ENCODE measurements at regions not wholly inside any gene's neighbourhood (a gene's known extent, or its start where the extent isn't known, plus 50 kb on each side); places are given as distances from the start of the nearest gene placed in this dataset.
"Not testable (repeated sequence)": the region's sequence is repeated elsewhere in the genome, so short reads cannot be mapped to it uniquely, and the experiment has no call there.

GRCh38 chr17:54559883-54560282 is 340.8 kb upstream of the TOM1L1 start:
- in situ Hi-C loops (cut with MboI; ENCODE audit: low pct_unique_long_range_greater_than_20kb, low sequenced_read_pairs), result no loop called here
- no peak for DNase-seq

GRCh38 chr17:54608634-54609155 is 292.0 kb upstream of the TOM1L1 start:
- in situ Hi-C loops (cut with MboI; ENCODE audit: low pct_unique_long_range_greater_than_20kb, low sequenced_read_pairs), result no loop called here
- DNase-seq, result no peak

GRCh38 chr17:54620399-54620978 is 280.2 kb upstream of the TOM1L1 start:
- no peak for DNase-seq
- in situ Hi-C loops (cut with MboI; ENCODE audit: low pct_unique_long_range_greater_than_20kb, low sequenced_read_pairs), result no loop called here

GRCh38 chr17:54623746-54624145 is 276.9 kb upstream of the TOM1L1 start:
- DNase-seq, result no peak
- in situ Hi-C loops (cut with MboI; ENCODE audit: low pct_unique_long_range_greater_than_20kb, low sequenced_read_pairs), result no loop called here

GRCh38 chr17:54626146-54626703 is 274.4 kb upstream of the TOM1L1 start:
- DNase-seq, result no peak
- in situ Hi-C loops (cut with MboI; ENCODE audit: low pct_unique_long_range_greater_than_20kb, low sequenced_read_pairs), result no loop called here

DNA sequence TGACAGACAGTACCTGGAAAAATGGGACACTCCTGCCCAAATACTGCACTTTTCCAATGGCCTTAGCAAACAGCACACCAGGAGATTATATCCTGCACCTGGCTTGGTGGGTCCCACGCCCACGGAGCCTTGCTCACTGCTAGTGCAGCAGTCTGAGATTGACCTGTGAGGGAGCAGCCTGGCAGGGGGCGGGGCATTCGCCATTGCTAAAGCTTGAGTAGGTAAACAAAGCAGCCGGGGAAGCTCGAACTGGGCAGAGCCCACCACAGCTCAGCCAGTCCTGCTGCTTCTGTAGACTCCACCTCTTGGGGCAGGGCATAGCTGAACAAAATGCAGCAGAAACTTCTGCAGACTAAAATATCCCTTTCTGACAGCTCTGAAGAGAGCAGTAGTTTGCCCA is 261.2 kb upstream of the TOM1L1 start:
- in situ Hi-C loops (cut with MboI; ENCODE audit: low pct_unique_long_range_greater_than_20kb, low sequenced_read_pairs); DNase-seq: not testable (repeated sequence)

DNA sequence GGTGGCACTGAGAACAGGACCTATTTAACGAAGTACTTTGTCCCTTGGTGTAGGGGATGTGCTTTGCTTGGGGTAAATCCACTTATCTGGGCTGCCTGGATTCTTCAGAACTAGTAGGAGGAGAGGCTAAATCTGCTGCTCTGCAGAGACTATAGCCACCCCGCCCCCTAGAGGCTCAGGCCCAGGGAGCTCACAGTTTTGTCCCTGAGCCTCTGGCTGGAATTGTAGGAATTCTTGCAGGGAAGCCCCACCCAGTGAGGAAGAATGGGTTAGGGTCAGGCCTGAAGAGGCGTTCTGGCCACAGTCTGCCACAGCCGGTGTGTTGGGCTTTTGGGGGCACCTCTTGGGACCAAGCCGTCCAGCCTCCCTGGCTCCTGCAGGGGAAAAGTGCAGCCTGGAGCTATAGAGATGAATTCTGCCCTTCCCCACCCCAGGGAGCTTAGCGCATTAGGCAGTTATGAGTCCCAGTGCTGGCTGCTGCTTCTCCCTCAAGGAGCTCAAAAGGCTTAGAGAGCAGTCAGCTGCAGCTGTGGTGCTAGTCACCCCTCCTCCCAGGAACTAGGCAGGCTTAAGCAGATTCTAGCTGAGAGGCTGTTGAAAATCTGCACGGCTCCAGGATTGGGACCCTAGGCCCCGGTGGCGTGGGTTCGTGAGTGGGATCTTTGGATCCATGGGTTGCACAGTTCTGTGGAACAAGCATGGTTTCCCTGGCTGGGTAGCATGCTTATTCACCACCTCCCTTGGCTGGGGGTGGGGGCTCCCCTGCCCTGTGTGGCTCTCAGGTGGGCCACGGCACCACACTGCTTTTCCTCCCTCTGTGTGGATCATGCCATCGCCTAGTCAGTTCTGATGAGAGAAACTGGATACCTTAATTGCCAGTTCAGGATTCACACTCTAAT is 237.4 kb upstream of the TOM1L1 start:
- in situ Hi-C loops (cut with MboI; ENCODE audit: low pct_unique_long_range_greater_than_20kb, low sequenced_read_pairs), result no loop called here
- DNase-seq, result no peak

DNA sequence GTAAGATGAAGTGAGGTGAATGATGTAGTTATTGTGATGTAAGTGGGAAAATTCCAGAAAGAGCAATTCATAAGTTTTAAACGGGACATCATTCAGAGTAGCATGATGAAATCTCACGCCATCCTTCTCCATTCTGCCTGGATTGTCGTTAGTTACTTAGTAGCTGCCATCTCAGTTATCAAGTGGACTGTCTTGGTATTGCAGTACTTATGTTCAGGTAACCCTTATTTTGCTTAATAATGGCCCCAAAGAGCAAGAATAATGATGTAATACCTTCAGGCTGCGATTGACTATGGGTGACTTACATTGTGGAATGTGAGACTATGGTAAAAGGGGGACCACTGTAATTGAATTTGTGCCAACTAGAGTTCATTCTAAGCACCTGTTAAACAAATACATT is 234.1 kb upstream of the TOM1L1 start:
- no peak for DNase-seq
- in situ Hi-C loops (cut with MboI; ENCODE audit: low pct_unique_long_range_greater_than_20kb, low sequenced_read_pairs), result no loop called here

GRCh38 chr17:54678158-54678557 is 222.5 kb upstream of the TOM1L1 start:
- DNase-seq, result no peak

DNA sequence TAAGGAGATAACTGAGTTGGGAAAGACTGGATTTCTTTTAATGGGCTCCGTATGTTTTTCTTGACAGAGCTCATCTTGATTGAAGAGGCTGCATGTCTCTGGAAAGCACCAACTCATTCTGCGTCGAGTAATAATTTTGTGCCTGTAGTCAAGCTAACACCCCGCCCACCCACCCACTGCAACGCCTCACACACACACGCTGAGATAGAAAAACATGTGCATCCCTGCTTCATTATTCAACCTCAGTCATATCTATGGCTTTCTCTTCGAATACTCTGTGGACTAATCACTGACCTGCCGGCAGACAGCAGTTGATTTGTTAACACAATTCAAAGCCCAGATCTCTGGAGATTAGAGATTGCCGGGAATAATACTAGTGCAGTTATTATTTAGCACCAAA is 220.2 kb upstream of the TOM1L1 start:
- no peak for DNase-seq

More at GRCh38 chr17:54678158-54678557, 222.5 kb upstream of the TOM1L1 start:
- in situ Hi-C loops (cut with MboI; ENCODE audit: low pct_unique_long_range_greater_than_20kb, low sequenced_read_pairs), result no loop called here

DNA sequence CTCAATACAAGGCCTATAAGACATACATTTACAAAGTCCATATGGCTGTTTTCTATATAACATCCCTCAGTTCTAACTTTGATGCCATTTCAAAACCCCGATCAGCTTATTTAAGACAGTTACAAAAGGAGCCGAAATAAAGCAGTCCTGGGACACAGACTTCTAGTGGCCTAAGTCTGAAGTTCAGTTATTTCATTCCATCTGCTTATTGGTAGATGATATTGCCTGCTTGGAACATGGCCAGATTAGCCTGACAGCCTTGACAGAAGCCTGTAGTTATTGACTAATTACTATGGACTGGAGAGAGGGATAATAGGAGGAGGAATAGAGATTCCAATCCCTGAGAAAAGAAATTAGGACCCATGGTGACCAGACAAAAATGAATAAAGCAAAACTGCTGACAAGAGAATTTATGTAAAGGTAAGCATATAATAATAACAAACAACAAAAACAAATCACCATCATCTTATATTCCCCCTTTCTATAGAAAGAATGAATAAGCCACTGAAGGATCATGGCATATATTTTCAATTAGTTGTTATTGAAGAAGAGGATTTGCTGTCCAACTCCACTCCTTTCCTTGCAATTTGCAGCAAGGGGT is 206.3 kb upstream of the TOM1L1 start:
- in situ Hi-C loops (cut with MboI; ENCODE audit: low pct_unique_long_range_greater_than_20kb, low sequenced_read_pairs), result no loop called here
- no peak for DNase-seq

More for the DNA sequence above, 220.2 kb upstream of the TOM1L1 start:
- in situ Hi-C loops (cut with MboI; ENCODE audit: low pct_unique_long_range_greater_than_20kb, low sequenced_read_pairs), result no loop called here

GRCh38 chr17:54712798-54713197 is 187.9 kb upstream of the TOM1L1 start:
- in situ Hi-C loops (cut with MboI; ENCODE audit: low pct_unique_long_range_greater_than_20kb, low sequenced_read_pairs), result not testable (repeated sequence)

GRCh38 chr17:54718286-54718685 is 182.4 kb upstream of the TOM1L1 start:
- in situ Hi-C loops (cut with MboI; ENCODE audit: low pct_unique_long_range_greater_than_20kb, low sequenced_read_pairs), result no loop called here

More at GRCh38 chr17:54712798-54713197, 187.9 kb upstream of the TOM1L1 start:
- not testable (repeated sequence) for DNase-seq

GRCh38 chr17:54727624-54728023 is 173.0 kb upstream of the TOM1L1 start:
- in situ Hi-C loops (cut with MboI; ENCODE audit: low pct_unique_long_range_greater_than_20kb, low sequenced_read_pairs), result no loop called here

More at GRCh38 chr17:54718286-54718685, 182.4 kb upstream of the TOM1L1 start:
- DNase-seq, result no peak

DNA sequence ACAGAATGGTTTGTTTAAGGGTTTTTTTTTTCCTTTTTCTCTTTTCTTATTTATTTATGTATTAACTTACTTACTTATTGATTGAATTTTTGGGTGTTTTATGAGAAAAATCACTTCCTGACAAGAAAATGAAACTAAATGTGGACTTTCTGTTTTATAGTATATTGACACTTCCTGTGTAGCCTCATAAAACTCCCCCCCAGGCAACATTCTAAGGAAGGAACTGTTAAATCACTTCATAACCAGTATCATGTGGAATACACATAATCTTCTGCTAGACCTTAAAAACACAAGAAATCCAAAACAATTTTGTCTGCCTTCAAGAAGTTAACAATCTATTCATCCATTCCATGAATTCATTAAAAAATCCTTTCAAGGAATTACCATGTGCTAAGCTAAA is 164.1 kb upstream of the TOM1L1 start:
- in situ Hi-C loops (cut with MboI; ENCODE audit: low pct_unique_long_range_greater_than_20kb, low sequenced_read_pairs), result no loop called here
- no peak for DNase-seq

More at GRCh38 chr17:54727624-54728023, 173.0 kb upstream of the TOM1L1 start:
- DNase-seq, result no peak

GRCh38 chr17:54738496-54738895 is 162.2 kb upstream of the TOM1L1 start:
- in situ Hi-C loops (cut with MboI; ENCODE audit: low pct_unique_long_range_greater_than_20kb, low sequenced_read_pairs), result no loop called here
- DNase-seq, result no peak

GRCh38 chr17:54744750-54745149 is 155.9 kb upstream of the TOM1L1 start:
- in situ Hi-C loops (cut with MboI; ENCODE audit: low pct_unique_long_range_greater_than_20kb, low sequenced_read_pairs), result no loop called here
- no peak for DNase-seq

DNA sequence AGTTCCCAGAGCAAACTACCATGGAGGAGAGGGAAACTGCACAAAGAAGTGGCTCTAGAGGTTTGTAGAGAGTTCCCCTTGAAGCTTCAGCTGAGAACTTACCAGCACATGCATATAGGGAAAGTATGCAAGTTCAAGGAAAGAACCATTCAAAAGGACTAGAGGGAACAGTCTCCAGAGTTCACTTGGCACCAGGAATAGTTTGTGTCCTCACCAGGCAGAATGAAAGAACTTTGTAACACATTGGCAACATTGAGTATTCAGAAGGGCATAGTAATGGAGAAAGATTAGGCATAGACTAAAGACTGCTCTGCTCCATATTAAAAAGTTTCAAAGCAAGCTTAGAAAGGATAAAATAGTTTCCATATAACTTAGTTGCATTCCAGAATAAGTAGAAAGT is 155.4 kb upstream of the TOM1L1 start:
- in situ Hi-C loops (cut with MboI; ENCODE audit: low pct_unique_long_range_greater_than_20kb, low sequenced_read_pairs), result no loop called here
- no peak for DNase-seq

DNA sequence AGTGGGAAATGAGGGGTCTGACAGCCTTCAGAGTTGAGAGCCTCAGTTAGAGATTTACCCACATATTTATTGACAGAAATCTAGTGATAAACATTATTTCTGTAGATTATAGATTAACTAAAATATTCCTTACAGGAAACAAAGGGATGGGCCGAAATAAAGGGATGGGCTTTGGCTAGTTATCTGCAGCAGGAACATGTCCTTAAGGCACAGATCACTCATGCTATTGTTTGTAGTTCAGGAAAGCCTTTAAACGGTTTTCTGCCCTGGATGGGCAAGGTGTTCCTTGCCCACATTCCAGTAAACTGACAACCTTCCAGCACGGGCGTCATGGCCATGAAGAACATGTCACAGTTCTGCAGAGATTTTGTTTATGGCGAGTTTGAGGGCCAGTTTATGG is 154.8 kb upstream of the TOM1L1 start:
- in situ Hi-C loops (cut with MboI; ENCODE audit: low pct_unique_long_range_greater_than_20kb, low sequenced_read_pairs), result no loop called here

DNA sequence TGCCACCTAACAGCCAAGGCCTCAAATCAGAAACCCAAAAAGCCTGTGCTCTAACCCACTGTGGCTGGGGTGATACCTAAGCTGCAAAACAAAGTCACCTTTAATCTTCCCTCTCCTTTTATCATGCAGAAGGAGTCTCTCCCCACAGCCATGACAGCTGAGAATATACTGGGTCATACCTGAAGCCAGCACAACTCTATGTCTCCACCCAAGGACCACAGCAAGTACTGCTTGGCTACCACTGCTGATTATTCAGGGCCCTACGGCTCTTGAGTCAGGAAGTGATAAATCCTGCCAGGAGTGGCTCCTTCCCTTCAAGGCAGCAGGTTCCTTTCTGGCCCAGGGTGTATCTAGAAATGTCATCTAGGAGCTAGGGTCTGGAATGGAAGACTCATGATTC is 151.5 kb upstream of the TOM1L1 start:
- DNase-seq, result no peak
- in situ Hi-C loops (cut with MboI; ENCODE audit: low pct_unique_long_range_greater_than_20kb, low sequenced_read_pairs), result no loop called here

More for the DNA sequence above, 154.8 kb upstream of the TOM1L1 start:
- no peak for DNase-seq
